ENCODE measurements at regions not wholly inside any gene's neighbourhood (a gene's known extent, or its start where the extent isn't known, plus 50 kb on each side); places are given as distances from the start of the nearest gene placed in this dataset.

- intact Hi-C loops (cut with DNase I): no loop called here
- Histone ChIP-seq H3K27ac (no peak overlapping the region), H3K9me3 (no peaks in the 10 kb centered on the region), H3K4me3 (replicated peaks in 1 of 3) (no peak overlapping the region), H3K27me3 (no peaks in the 10 kb centered on the region), H3K4me1 (peaks cover 0 to 4% of the 10 kb centered on the region in 2 donors), H3K36me3 (no peaks in the 10 kb centered on the region)
- no peak for TF ChIP-seq POLR2A (IDR thresholded peaks at IDR 0.05)
- TF ChIP-seq CTCF (IDR thresholded peaks at IDR 0.05): no peak
- WGBS, 2 donors: 100% methylated on average over 1 of the region's 1 CpG
- no peak for DNase-seq
Measured at GRCh38 chr6:137768935-137769334, 98.1 kb upstream of the TNFAIP3 start.

- no peak for DNase-seq
- H3K27me3 ChIP-seq: no peaks in the 10 kb centered on the region
- TF ChIP-seq CTCF (IDR thresholded peaks at IDR 0.05) (no peak), POLR2A (IDR thresholded peaks at IDR 0.05) (no peak)
- intact Hi-C loops (cut with DNase I): no loop called here
- H3K4me1 ChIP-seq: peaks cover 0 to 3% of the 10 kb centered on the region in 2 donors
- H3K36me3 ChIP-seq: no peaks in the 10 kb centered on the region
- no peak overlapping the region for H3K27ac ChIP-seq
- no peaks in the 10 kb centered on the region for H3K9me3 ChIP-seq
- no peak overlapping the region for H3K4me3 ChIP-seq (replicated peaks in 1 of 3)
- WGBS, 2 donors: 93 to 94% methylated on average over 6 of the region's 6 CpGs
Measured at GRCh38 chr6:137769797-137770362, 97.2 kb upstream of the TNFAIP3 start.

- DNase-seq: no peak
- Histone ChIP-seq H3K4me1 (no peaks in the 10 kb centered on the region), H3K4me3 (replicated peaks in 1 of 3) (no peak overlapping the region), H3K36me3 (no peaks in the 10 kb centered on the region), H3K27me3 (no peaks in the 10 kb centered on the region), H3K27ac (no peak overlapping the region), H3K9me3 (no peaks in the 10 kb centered on the region)
- TF ChIP-seq POLR2A (IDR thresholded peaks at IDR 0.05): no peak
- TF ChIP-seq CTCF (IDR thresholded peaks at IDR 0.05): no peak
- intact Hi-C loops (cut with DNase I): no loop called here
- 92 to 97% methylated on average over 7 of the region's 7 CpGs for WGBS, 2 donors
Measured at GRCh38 chr6:137772541-137773250, 94.4 kb upstream of the TNFAIP3 start.

- 88 to 97% methylated on average over 2 of the region's 2 CpGs for WGBS, 2 donors
Measured at GRCh38 chr6:137775227-137775626, 91.8 kb upstream of the TNFAIP3 start.

More at GRCh38 chr6:137775227-137775626, 91.8 kb upstream of the TNFAIP3 start:
- Histone ChIP-seq H3K4me1 (no peaks in the 10 kb centered on the region), H3K27ac (no peak overlapping the region), H3K36me3 (no peaks in the 10 kb centered on the region), H3K9me3 (no peaks in the 10 kb centered on the region), H3K27me3 (no peaks in the 10 kb centered on the region), H3K4me3 (replicated peaks in 1 of 3) (no peak overlapping the region)
- intact Hi-C loops (cut with DNase I): no loop called here
- DNase-seq: no peak
- TF ChIP-seq CTCF (IDR thresholded peaks at IDR 0.05) (no peak), POLR2A (IDR thresholded peaks at IDR 0.05) (no peak)
